Keratinocyte (primary cell): ENCODE measurements at regions not wholly inside any gene's neighbourhood (a gene's known extent, or its start where the extent isn't known, plus 50 kb on each side); places are given as distances from the start of the nearest gene placed in this dataset.

Experiments used
- CTCF ChIP-seq, 3 experiments: IDR thresholded peaks in 1 of 3; conservative IDR thresholded peaks in 1 of 3; optimal IDR thresholded peaks in 1 of 3; 2 replicates in 2 of 3; 3 replicates in 1 of 3; pipeline versions ENCODE3 to v1.5.1; 2011; ENCODE audit warnings: low read length in 3 of 3, mild to moderate bottlenecking in 3 of 3, moderate library complexity in 2 of 3, control low read depth in 1 of 3, inconsistent platforms in 1 of 3; ENCODE audit not compliant: insufficient read depth in 2 of 3; ENCODE audit errors: extremely low read depth in 1 of 3
- EZH2 ChIP-seq: IDR thresholded peaks from one replicate; pipeline ENCODE4 v1.6.1; 2012; ENCODE audit warnings: inconsistent platforms, mild to moderate bottlenecking, low read length, moderate library complexity

DNA sequence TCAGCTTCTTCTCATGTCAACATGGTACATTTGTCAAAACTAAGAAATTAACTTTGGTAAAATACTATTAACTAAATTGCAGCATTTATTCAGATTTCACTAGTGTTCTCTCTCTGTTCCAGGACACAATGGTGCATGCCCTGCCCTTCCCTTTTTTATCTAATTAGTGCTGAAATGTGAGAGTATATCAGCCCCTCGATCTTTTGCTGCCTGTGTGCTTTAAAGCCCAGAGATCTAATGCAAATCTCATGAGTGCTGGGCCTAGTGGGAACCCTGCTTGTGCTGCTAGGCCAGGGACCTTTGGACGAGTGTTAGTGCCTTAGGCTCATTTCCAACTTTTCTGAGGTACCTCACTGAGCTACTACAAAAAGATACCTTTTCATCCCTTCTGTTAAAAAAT lies 221.1 kb upstream of the EDNRB start:
- TF ChIP-seq CTCF (optimal IDR thresholded peaks at IDR 0.05 in 1 of 3, IDR thresholded peaks at IDR 0.05 in 1 of 3, conservative IDR thresholded peaks at IDR 0.05 in 1 of 3; ENCODE audit: extremely low read depth in 1 of 3, insufficient read depth in 2 of 3, low read length in 3 of 3) (no peak), EZH2 (no peak)
